ENCODE measurements at regions not wholly inside any gene's neighbourhood (a gene's known extent, or its start where the extent isn't known, plus 50 kb on each side); places are given as distances from the start of the nearest gene placed in this dataset.

DNA sequence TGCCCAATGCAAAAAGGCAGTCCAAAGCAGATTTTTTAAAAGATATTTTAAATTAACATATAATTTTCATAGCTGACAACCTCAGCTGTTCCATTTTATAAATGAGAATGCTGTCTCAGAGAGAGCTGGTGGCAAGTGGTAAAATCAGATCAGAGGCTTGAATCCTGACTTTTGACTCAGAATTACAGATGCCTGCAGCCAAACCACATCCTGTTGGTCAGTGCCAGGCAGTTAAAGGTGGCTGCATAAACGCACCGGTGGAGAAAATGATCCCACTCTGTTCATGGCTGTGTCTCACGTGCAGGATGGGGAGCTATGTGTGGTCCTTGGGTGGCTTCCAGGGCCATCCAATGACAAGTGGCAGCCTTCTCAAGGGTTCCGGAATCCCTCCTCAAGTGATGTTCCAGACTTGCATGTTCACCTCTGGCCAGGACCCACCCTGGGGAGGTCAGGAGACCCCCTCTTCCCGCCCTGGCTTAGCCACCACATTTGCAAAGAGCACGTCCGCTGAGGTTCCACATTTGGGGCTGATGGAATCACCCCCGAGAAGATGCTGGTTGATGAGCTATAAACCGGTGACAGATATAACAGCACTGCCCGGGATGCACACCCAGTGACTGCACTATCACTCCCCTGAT lies 155.5 kb downstream of the SHANK2 start:
- no peaks in the 10 kb centered on the region for H3K27me3 Mint-ChIP-seq
- H3K4me1 Mint-ChIP-seq (ENCODE audit: unreplicated experiment), result peaks cover 5% of the 10 kb centered on the region
- no peak for TF ChIP-seq CTCF (conservative IDR thresholded peaks at IDR 0.05)
- no peaks in the 10 kb centered on the region for H3K9me3 Mint-ChIP-seq
- no peak for DNase-seq (ENCODE audit: extremely low spot score, unreplicated experiment)
- H3K4me3 Mint-ChIP-seq, result no peak overlapping the region
- peaks cover 10% of the 10 kb centered on the region for H3K36me3 Mint-ChIP-seq
- H3K27ac Mint-ChIP-seq, result no peak overlapping the region

GRCh38 chr11:71095294-71095850 lies 157.0 kb downstream of the SHANK2 start:
- peaks cover 10% of the 10 kb centered on the region for H3K36me3 Mint-ChIP-seq
- no peak for TF ChIP-seq CTCF (conservative IDR thresholded peaks at IDR 0.05)
- H3K9me3 Mint-ChIP-seq, result no peaks in the 10 kb centered on the region
- peaks cover 5% of the 10 kb centered on the region for H3K4me1 Mint-ChIP-seq (ENCODE audit: unreplicated experiment)
- no peak for DNase-seq (ENCODE audit: extremely low spot score, unreplicated experiment)
- no peak overlapping the region for H3K4me3 Mint-ChIP-seq
- no peaks in the 10 kb centered on the region for H3K27me3 Mint-ChIP-seq
- no peak overlapping the region for H3K27ac Mint-ChIP-seq

DNA sequence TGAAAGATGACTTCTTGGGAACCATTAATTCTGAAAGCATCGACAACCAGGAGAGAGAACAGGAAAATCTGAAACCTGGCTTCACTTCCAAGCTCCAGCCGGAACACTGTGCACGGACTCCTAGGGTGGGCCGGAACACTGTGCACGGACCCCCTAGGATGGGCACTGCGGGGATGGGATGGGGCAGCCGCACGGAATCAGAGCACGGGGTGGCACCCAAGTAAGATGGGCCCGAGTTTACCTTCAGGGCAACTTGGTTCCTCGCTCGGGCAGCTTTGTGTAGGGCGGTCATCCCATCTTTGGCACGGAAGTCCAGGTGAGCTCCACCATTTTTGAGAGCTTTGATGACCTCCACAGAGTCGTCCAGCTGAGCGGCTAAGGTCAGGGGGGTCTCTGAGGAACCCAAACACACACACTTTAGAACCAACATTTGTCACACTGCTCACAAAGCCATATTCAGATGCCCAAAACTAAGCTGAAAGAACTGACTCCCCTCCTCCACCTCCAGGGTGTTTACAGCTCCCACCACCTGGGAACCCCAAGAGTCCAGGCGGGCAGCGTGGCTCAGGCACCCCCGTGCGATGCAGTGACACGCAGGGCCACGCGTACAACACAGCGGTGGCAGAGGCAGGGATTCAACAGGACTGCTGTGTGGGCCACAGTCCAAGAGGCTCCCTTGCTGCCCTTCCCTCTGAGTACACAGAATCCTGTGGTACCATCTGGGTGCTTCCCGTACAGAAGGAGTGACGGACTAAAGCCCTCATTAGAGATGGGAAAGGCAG lies 157.9 kb downstream of the SHANK2 start:
- Mint-ChIP-seq H3K27ac (no peak overlapping the region), H3K4me3 (no peak overlapping the region), H3K9me3 (no peaks in the 10 kb centered on the region), H3K36me3 (peaks cover 10% of the 10 kb centered on the region), H3K4me1 (ENCODE audit: unreplicated experiment) (peaks cover 5% of the 10 kb centered on the region), H3K27me3 (no peaks in the 10 kb centered on the region)
- DNase-seq (ENCODE audit: extremely low spot score, unreplicated experiment), result no peak
- no peak for TF ChIP-seq CTCF (conservative IDR thresholded peaks at IDR 0.05)

DNA sequence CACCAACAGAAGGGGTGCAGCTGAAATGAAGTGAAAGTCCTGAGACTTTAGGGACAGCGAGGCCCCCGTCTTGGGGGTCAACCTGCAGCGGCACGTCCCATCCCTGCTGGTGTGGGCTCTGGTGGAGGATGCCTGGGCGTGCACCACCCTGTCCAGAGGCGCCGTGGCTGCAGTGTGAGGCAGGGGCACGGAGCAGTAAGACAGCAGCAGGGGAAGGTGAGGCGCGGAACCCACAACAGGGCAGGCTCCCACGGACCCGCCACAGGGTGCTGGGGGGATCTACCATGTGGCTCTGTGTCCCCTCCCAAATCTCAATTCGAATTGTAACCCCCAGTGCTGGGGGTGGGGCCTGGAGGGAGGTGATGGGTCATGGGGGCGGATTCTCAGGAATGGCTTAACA lies 158.6 kb downstream of the SHANK2 start:
- Mint-ChIP-seq H3K9me3 (no peaks in the 10 kb centered on the region), H3K4me1 (ENCODE audit: unreplicated experiment) (peaks cover 5% of the 10 kb centered on the region), H3K4me3 (no peak overlapping the region), H3K27me3 (no peaks in the 10 kb centered on the region), H3K27ac (no peak overlapping the region), H3K36me3 (peaks cover 10% of the 10 kb centered on the region)
- no peak for DNase-seq (ENCODE audit: extremely low spot score, unreplicated experiment)
- TF ChIP-seq CTCF (conservative IDR thresholded peaks at IDR 0.05), result no peak

DNA sequence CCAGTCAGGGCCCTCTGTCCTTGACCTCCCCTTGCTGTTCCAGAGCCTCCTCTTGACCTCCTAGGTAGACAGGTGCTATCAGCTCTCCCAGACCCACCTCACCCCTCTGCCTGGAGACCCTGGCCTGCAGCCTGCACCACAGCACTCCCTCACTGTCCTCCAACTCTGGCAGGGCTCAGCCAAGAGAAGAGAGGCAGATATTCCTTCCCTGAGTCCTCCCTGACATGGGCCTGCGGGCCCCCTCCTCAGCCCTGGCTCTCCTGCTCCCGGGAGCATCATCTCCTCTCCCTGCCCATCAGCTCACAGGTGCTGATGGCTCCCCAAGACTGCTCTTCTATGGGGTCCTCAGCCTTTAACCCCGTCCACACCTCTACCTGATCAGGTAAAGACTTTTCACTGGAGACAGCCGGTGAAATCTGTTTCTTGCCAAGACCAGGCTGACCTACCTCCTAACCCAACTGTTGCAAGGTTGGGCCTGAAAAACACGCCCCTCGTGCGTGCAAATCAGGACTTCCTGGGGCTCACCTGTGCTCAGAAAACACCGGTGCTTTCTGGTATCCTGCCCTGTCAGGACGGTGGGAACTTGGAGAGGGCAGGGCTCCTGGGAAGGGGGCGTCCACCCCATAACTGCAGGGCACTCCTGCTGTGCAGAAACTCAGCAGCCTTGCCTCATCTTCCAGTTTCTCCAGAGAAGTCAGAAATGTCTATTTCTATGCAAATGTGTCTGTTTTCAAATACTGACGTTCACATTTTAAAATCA lies 160.7 kb downstream of the SHANK2 start:
- H3K27me3 Mint-ChIP-seq, result no peaks in the 10 kb centered on the region
- peaks cover 3% of the 10 kb centered on the region for H3K36me3 Mint-ChIP-seq
- no peaks in the 10 kb centered on the region for H3K9me3 Mint-ChIP-seq
- no peak for DNase-seq (ENCODE audit: extremely low spot score, unreplicated experiment)
- H3K27ac Mint-ChIP-seq, result no peak overlapping the region
- H3K4me3 Mint-ChIP-seq, result no peak overlapping the region
- no peak for TF ChIP-seq CTCF (conservative IDR thresholded peaks at IDR 0.05)
- peaks cover 5% of the 10 kb centered on the region for H3K4me1 Mint-ChIP-seq (ENCODE audit: unreplicated experiment)
